Neural crest cell (in vitro differentiated cells): ENCODE measurements at regions not wholly inside any gene's neighbourhood (a gene's known extent, or its start where the extent isn't known, plus 50 kb on each side); places are given as distances from the start of the nearest gene placed in this dataset.
"Not testable (repeated sequence)": the region's sequence is repeated elsewhere in the genome, so short reads cannot be mapped to it uniquely, and the experiment has no call there.

Source experiments
- DNase-seq: peaks from one replicate; pipeline ENCODE4 v3.0.0; 2021; ENCODE audit warnings: low read depth, mixed read lengths, low spot score
- H3K27ac Mint-ChIP-seq: one replicate; pipeline ENCODE4 v1.8.0; 2021; ENCODE audit warnings: mild to moderate bottlenecking, mixed read lengths; ENCODE audit not compliant: unreplicated experiment
- H3K27me3 Mint-ChIP-seq: 2 replicates; pipeline ENCODE4 v1.8.0; 2021; ENCODE audit warnings: low read depth, mild to moderate bottlenecking, mixed read lengths
- H3K36me3 Mint-ChIP-seq: 2 replicates; pipeline ENCODE4 v1.8.0; 2021; ENCODE audit warnings: low read depth, mild to moderate bottlenecking, mixed read lengths
- H3K4me1 Mint-ChIP-seq: 2 replicates; pipeline ENCODE4 v1.8.0; 2021; ENCODE audit warnings: mixed read lengths
- H3K4me3 Mint-ChIP-seq: one replicate; pipeline ENCODE4 v1.8.0; 2021; ENCODE audit warnings: mild to moderate bottlenecking, mixed read lengths
- H3K9me3 Mint-ChIP-seq: 2 replicates; pipeline ENCODE4 v1.8.0; 2021; ENCODE audit warnings: mixed read lengths
- TF ChIP-seq, protein P1 (sequence below): fragments of 200-600 bp; sonication (generic); conservative IDR thresholded peaks from 2 replicates; pipeline ENCODE4 v1.5.0; 2021; ENCODE audit warnings: antibody characterized with exemption, mild to moderate bottlenecking

DNA sequence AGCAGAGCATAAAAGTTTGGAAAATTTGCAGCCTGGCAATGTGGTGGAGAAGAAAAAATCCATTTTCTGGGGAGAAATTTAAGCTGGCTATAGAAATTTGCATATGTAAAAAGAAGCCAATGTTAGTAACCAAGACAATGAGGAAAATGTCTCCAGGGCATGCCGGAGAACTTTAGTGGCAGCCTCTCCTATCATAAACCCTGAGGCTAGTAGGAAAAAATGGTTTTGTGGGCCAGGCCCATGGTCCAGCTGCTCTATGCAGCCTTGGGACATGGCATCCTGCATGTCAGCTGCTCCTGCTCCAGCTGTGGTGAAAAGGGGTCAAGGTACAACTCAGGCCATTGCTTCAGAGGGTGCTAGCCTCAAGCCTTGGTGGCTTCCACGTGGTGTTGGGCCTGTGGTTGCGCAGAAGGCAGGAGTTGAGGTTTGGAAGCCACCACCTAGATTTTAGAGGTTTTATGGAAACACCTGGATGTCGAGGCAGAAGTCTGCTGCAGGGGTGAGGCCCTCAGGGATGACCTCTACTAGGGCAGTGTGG, 101.8 kb upstream of the SYNCRIP start:
- H3K27me3 Mint-ChIP-seq, result no peaks in the 10 kb centered on the region
- no peak overlapping the region for H3K27ac Mint-ChIP-seq
- no peak for DNase-seq
- H3K4me3 Mint-ChIP-seq, result no peak overlapping the region
- TF ChIP-seq, protein P1, sequence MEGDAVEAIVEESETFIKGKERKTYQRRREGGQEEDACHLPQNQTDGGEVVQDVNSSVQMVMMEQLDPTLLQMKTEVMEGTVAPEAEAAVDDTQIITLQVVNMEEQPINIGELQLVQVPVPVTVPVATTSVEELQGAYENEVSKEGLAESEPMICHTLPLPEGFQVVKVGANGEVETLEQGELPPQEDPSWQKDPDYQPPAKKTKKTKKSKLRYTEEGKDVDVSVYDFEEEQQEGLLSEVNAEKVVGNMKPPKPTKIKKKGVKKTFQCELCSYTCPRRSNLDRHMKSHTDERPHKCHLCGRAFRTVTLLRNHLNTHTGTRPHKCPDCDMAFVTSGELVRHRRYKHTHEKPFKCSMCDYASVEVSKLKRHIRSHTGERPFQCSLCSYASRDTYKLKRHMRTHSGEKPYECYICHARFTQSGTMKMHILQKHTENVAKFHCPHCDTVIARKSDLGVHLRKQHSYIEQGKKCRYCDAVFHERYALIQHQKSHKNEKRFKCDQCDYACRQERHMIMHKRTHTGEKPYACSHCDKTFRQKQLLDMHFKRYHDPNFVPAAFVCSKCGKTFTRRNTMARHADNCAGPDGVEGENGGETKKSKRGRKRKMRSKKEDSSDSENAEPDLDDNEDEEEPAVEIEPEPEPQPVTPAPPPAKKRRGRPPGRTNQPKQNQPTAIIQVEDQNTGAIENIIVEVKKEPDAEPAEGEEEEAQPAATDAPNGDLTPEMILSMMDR, result no peak
- H3K4me1 Mint-ChIP-seq, result no peaks in the 10 kb centered on the region
- peaks cover 7% of the 10 kb centered on the region for H3K9me3 Mint-ChIP-seq
- H3K36me3 Mint-ChIP-seq, result peaks cover 2% of the 10 kb centered on the region

DNA sequence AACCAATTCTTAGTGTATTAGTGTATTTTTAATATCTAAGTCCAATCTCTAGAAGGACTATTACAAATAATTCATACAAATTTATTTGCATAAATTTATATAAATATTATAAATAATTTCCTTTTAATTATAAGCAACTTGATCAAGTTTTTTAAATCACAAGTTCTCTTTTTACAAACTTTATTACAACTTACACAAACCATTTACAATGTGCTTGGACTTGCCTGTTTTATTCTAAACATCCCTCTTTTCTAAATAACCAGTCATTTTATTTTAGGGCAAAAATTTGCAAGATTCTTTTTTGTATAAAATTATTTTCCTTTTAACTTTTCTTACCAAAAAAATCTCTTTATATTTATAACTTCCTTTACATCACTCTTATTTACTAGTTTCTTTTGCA, 83.5 kb upstream of the SYNCRIP start:
- Mint-ChIP-seq H3K27me3 (no peaks in the 10 kb centered on the region), H3K4me3 (no peak overlapping the region), H3K9me3 (peaks cover 2% of the 10 kb centered on the region), H3K36me3 (peaks cover 6% of the 10 kb centered on the region), H3K27ac (no peak overlapping the region), H3K4me1 (no peaks in the 10 kb centered on the region)
- TF ChIP-seq, protein P1, result no peak
- no peak for DNase-seq

DNA sequence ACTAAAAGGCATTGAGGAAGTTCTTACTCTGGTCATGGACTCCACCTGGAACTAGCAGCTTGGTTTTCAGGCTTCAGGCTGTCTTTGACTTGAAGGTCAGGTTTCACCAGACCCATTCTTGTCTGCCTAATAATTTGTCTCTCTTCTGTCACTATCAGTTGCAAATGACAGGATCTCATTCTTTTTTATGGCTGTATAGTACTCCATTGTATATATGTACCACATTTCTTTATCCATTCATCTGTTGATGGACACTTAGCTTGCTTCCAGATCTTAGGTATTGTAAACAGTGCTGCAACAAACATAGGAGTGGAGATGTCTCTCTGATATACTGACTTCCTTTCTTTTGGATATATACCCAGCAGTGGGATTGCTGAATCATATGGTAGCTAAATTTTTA, 73.1 kb upstream of the SYNCRIP start:
- H3K4me3 Mint-ChIP-seq, result no peak overlapping the region
- DNase-seq, result no peak
- no peaks in the 10 kb centered on the region for H3K36me3 Mint-ChIP-seq
- H3K27ac Mint-ChIP-seq, result no peak overlapping the region
- peaks cover 3% of the 10 kb centered on the region for H3K9me3 Mint-ChIP-seq
- H3K27me3 Mint-ChIP-seq, result no peaks in the 10 kb centered on the region
- H3K4me1 Mint-ChIP-seq, result no peaks in the 10 kb centered on the region
- TF ChIP-seq, protein P1, result no peak

DNA sequence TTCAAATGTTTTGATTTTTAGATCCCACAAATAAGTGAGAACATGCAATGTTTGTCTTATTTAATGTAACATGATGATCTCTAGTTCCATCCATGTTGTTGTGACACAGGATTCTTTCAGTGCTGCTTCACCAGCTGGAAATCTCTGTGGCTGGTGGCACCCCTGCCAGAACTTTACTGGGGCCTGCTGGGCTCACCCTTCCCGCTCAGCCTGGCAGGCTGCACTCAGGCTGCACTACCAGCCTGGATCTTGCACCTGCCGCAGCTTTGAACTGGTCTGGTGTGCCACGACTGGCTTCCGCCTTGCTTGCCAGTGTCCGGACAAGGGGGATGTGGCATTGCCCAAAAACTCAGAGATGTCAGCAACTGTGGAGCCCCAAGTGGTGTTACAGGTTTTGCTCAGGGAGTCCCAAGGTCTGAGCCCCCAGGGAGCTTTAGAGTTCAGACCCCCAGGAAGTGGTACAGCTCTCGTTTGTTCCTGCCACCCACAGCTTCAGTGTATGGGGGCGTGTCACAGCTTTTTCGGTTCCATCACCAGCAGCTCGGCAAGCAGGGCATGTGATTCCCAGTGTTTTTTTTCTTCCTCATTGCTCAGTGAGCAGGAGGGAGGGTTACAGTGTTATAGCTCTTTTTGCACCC, 72.3 kb upstream of the SYNCRIP start:
- Mint-ChIP-seq H3K4me3 (no peak overlapping the region), H3K36me3 (no peaks in the 10 kb centered on the region), H3K27me3 (no peaks in the 10 kb centered on the region), H3K9me3 (peaks cover 3% of the 10 kb centered on the region), H3K27ac (no peak overlapping the region), H3K4me1 (no peaks in the 10 kb centered on the region)
- DNase-seq, result no peak
- TF ChIP-seq, protein P1, result no peak

DNA sequence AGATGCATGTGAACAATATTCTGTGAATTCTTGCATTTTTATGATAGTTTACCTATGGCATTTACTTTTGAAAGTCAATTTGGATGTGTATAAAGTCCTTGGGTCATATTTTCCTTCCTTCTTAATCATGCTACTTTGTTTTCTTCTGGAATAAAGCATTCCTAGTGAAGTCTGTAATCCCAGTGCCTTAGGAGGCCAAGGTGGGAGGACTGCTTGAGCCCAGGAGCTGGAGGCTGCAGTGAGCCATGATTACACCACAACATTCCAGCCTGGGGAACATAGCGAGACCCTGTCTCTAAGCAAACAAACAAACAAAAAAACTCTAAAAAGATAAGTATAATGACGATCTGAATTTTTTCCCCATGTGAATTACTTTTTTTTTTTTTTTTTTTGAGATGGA, 69.7 kb upstream of the SYNCRIP start:
- H3K9me3 Mint-ChIP-seq, result peaks cover 3% of the 10 kb centered on the region
- H3K27ac Mint-ChIP-seq, result no peak overlapping the region
- H3K4me1 Mint-ChIP-seq, result no peaks in the 10 kb centered on the region
- no peaks in the 10 kb centered on the region for H3K27me3 Mint-ChIP-seq
- peaks cover 2% of the 10 kb centered on the region for H3K36me3 Mint-ChIP-seq
- DNase-seq, result no peak
- no peak overlapping the region for H3K4me3 Mint-ChIP-seq
- TF ChIP-seq, protein P1, result no peak

DNA sequence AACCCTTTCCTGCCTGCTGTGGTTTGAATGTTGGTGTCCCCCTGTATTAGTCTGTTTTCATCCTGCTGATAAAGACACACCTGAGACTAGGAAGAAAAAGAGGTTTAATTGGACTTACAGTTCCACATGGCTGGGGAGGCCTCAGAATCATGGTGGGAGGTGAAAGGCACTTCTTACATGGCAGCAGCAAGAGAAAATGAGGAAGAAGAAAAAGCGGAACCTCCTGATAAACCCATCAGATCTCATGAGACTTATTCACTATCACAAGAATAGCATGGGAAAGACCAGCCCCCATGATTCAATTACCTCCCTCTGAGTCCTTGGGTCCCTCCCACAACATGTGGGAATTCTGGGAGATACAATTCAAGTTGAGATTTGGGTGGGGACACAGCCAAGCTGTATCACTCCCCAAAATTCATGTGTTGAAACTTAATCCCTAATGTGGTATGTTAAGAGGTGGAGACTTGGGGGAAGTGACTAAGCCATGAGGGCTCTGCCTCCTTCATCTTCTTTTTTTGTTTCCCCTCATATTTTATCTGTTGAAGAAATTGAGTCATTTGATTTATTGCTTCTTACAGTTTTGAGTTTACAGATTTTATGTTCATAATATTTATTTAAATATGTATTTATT, 64.9 kb upstream of the SYNCRIP start:
- H3K27me3 Mint-ChIP-seq, H3K9me3 Mint-ChIP-seq, H3K4me3 Mint-ChIP-seq, H3K36me3 Mint-ChIP-seq, DNase-seq, H3K4me1 Mint-ChIP-seq, H3K27ac Mint-ChIP-seq: not testable (repeated sequence)
